K562 (cell line): ENCODE measurements at regions not wholly inside any gene's neighbourhood (a gene's known extent, or its start where the extent isn't known, plus 50 kb on each side); places are given as distances from the start of the nearest gene placed in this dataset.

Source experiments
- ATF1 ChIP-seq, 2 experiments: fragments of 450-650 bp in 1 of 2; IDR thresholded peaks; 2 replicates each; pipeline ENCODE4 v1.6.1; 2016; ENCODE audit warnings: missing compliant biosample characterization in 1 of 2, missing genetic modification characterization in 1 of 2
- ATF7 ChIP-seq: fragments of 450-650 bp; IDR thresholded peaks from 2 replicates; pipeline ENCODE4 v1.7.1; 2014; ENCODE audit warnings: mild to moderate bottlenecking, moderate library complexity
- CTBP1 ChIP-seq: fragments of 450-650 bp; IDR thresholded peaks from 2 replicates; pipeline ENCODE4 v1.6.1; 2016; ENCODE audit warnings: borderline replicate concordance
- ETV5 ChIP-seq: sonication (generic); formaldehyde crosslinking; IDR thresholded peaks from 2 replicates; pipeline ENCODE4 v1.4.0; 2020; ENCODE audit warnings: low read depth, mild to moderate bottlenecking, missing genetic modification reagents
- GABPA ChIP-seq: fragments of 200-800 bp; sonication (Bioruptor generic); conservative IDR thresholded peaks from 2 replicates; pipeline ENCODE4 v1.6.1; 2016; ENCODE audit warnings: low read depth, missing genetic modification characterization, missing compliant biosample characterization
- LEF1 ChIP-seq: fragments of 450-650 bp; IDR thresholded peaks from 2 replicates; pipeline ENCODE4 v1.6.1; 2016; ENCODE audit warnings: mild to moderate bottlenecking
- MAFG ChIP-seq: fragments of 450-650 bp; conservative IDR thresholded peaks from 2 replicates; pipeline ENCODE4 v1.6.1; 2016; ENCODE audit warnings: missing genetic modification characterization, missing compliant biosample characterization
- NFE2 ChIP-seq: IDR thresholded peaks from 2 replicates; pipeline ENCODE4 v1.6.1; 2014; ENCODE audit warnings: antibody characterized with exemption, low read depth
- NFIC ChIP-seq: fragments of 450-650 bp; IDR thresholded peaks from 2 replicates; pipeline ENCODE4 v1.6.1; 2017; ENCODE audit warnings: mild to moderate bottlenecking, inconsistent platforms
- PURB ChIP-seq: sonication (generic); formaldehyde crosslinking; IDR thresholded peaks from 2 replicates; pipeline ENCODE4 v1.9.0; 2021; ENCODE audit warnings: low read depth, mild to moderate bottlenecking, missing genetic modification reagents
- RBFOX2 ChIP-seq: fragments of 200-400 bp; formaldehyde crosslinking; IDR thresholded peaks from 2 replicates; pipeline ENCODE4 v1.6.1; 2017; ENCODE audit warnings: low read depth, mild to moderate bottlenecking, low read length, moderate library complexity
- SMARCA4 ChIP-seq: fragments of 450-650 bp; IDR thresholded peaks from 2 replicates; pipeline ENCODE4 v1.6.1; 2016
- SP1 ChIP-seq: sonication (generic); formaldehyde crosslinking; IDR thresholded peaks from 2 replicates; pipeline ENCODE4 v1.8.1; 2022; ENCODE audit warnings: mild to moderate bottlenecking, missing genetic modification reagents
- STAG1 ChIP-seq: sonication (generic); formaldehyde crosslinking; IDR thresholded peaks from 2 replicates; pipeline ENCODE4 v1.5.0; 2020; ENCODE audit warnings: missing genetic modification reagents, borderline replicate concordance
- TCF3 ChIP-seq: sonication (generic); formaldehyde crosslinking; IDR thresholded peaks from 2 replicates; pipeline ENCODE4 v1.4.0; 2020; ENCODE audit warnings: mild to moderate bottlenecking, missing genetic modification reagents
- ZKSCAN8 ChIP-seq: fragments of 200-800 bp; sonication (Bioruptor generic); IDR thresholded peaks from 2 replicates; pipeline ENCODE4 v1.6.1; 2016; ENCODE audit warnings: missing genetic modification characterization, missing compliant biosample characterization
- ZNF316 ChIP-seq: fragments of 450-650 bp; IDR thresholded peaks from 2 replicates; pipeline ENCODE4 v1.6.1; 2016
- ZNF511 ChIP-seq: sonication (generic); formaldehyde crosslinking; IDR thresholded peaks from 2 replicates; pipeline ENCODE4 v1.8.0; 2022; ENCODE audit warnings: mild to moderate bottlenecking, missing genetic modification reagents
- ZNF639 ChIP-seq, 2 experiments: fragments of 200-800 bp in 1 of 2; sonication (Bioruptor generic) in 1 of 2; sonication (generic) in 1 of 2; formaldehyde crosslinking in 1 of 2; IDR thresholded peaks in 1 of 2; conservative IDR thresholded peaks in 1 of 2; 2 replicates each; pipeline versions ENCODE4 v1.5.0 to v1.6.1; 2016 to 2020; ENCODE audit warnings: missing compliant biosample characterization in 1 of 2, missing genetic modification characterization in 1 of 2, missing genetic modification reagents in 1 of 2
- ZNF695 ChIP-seq: fragments of 450-650 bp; formaldehyde crosslinking; IDR thresholded peaks from 2 replicates; pipeline ENCODE4 v1.4.0; 2020; ENCODE audit warnings: mild to moderate bottlenecking, moderate library complexity
- ZSCAN32 ChIP-seq: fragments of 450-650 bp; formaldehyde crosslinking; IDR thresholded peaks from 2 replicates; pipeline ENCODE4 v1.4.0; 2020; ENCODE audit warnings: mild to moderate bottlenecking, moderate library complexity
- TF ChIP-seq, protein P1 (sequence below): sonication (generic); formaldehyde crosslinking; IDR thresholded peaks from 2 replicates; pipeline ENCODE4 v1.8.0; 2022; ENCODE audit warnings: missing genetic modification reagents, mild to moderate bottlenecking, borderline replicate concordance

DNA sequence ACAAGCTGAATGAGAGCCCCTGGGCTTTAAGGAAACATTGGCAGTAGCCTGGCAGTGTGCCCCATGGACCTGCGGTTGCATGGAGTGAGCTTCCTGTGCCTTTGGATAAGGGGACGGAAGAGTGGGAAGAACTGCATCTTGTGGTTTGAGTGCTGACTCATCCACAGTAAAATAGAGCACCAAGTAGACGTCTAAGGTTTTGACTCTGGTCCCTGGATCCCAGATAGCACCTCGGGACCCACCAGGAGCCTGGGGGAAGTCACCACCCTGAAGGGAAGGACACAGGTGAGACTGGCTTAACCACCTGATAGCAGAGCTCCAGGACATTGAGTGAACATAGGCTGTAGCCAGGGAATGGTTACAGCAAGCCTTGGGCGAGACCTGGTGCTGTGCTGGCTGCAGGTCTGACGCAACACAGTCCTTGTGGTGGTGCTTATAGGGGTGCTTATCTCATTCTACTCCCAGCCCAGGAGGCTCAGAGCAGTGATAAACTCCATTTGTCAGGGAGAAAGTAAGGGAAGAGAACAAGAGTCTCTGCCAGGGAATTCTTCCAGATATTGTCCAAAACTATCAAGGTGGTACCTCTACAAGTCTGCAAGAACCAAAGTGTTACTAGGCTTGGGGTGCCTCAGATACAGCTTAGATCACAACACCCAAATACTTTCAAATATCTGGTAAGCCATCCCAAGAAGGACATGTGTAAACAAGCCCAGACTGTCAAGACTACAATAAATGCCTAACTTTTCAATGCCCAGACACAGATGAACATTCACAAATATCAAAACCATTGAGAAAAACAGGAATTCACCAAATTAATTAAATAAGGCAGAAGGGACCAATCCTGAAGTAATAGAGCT, 123.6 kb upstream of the TET2 start (continued):
- TF ChIP-seq ZNF316 (peak; percentile 26; the same call in 1 of the 2 replicates), RBFOX2 (peak; percentile 38; the same call in 1 of the 2 replicates), NFIC (peak; percentile 22), PURB (no peak), GABPA (tag) (peak; percentile 62), NFE2 (peak; percentile 52), ATF1 (CRISPR knock-in tag; IDR thresholded peaks at IDR 0.05) (no peak), ATF1 (tag; IDR thresholded peaks at IDR 0.05) (0 out of 2 replicates have a peak, but pooled peaks have one; percentile 11), ZNF511 (CRISPR knock-in tag) (0 out of 2 replicates have a peak, but pooled peaks have one; percentile 14), ZNF639 (CRISPR knock-in tag; conservative IDR thresholded peaks at IDR 0.05 in 1 of 2, IDR thresholded peaks at IDR 0.05 in 1 of 2) (0 out of 4 replicates have a peak, but pooled peaks of 1 of the 2 experiments have one; percentile 51), ZNF695 (CRISPR knock-in tag) (no peak), MAFG (tag) (peak; percentile 67), SMARCA4 (peak; percentile 31; the same call in 1 of the 2 replicates), TCF3 (CRISPR knock-in tag) (peak; percentile 69; the same call in 1 of the 2 replicates), ETV5 (CRISPR knock-in tag) (peak; percentile 73; the same call in 1 of the 2 replicates), CTBP1 (peak; percentile 62; the same call in 1 of the 2 replicates), LEF1 (0 out of 2 replicates have a peak, but pooled peaks have one; percentile 15), ZSCAN32 (CRISPR knock-in tag) (0 out of 2 replicates have a peak, but pooled peaks have one; percentile 13), ZKSCAN8 (CRISPR knock-in tag) (peak; percentile 38; the same call in 1 of the 2 replicates), SP1 (CRISPR knock-in tag) (peak; percentile 64; the same call in 1 of the 2 replicates), STAG1 (no peak), ATF7 (peak; percentile 17; the same call in 1 of the 2 replicates)
- TF ChIP-seq, protein P1, sequence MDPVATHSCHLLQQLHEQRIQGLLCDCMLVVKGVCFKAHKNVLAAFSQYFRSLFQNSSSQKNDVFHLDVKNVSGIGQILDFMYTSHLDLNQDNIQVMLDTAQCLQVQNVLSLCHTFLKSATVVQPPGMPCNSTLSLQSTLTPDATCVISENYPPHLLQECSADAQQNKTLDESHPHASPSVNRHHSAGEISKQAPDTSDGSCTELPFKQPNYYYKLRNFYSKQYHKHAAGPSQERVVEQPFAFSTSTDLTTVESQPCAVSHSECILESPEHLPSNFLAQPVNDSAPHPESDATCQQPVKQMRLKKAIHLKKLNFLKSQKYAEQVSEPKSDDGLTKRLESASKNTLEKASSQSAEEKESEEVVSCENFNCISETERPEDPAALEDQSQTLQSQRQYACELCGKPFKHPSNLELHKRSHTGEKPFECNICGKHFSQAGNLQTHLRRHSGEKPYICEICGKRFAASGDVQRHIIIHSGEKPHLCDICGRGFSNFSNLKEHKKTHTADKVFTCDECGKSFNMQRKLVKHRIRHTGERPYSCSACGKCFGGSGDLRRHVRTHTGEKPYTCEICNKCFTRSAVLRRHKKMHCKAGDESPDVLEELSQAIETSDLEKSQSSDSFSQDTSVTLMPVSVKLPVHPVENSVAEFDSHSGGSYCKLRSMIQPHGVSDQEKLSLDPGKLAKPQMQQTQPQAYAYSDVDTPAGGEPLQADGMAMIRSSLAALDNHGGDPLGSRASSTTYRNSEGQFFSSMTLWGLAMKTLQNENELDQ (CRISPR knock-in tag), result no peak
